Erythroblast (primary cell): ENCODE measurements at regions not wholly inside any gene's neighbourhood (a gene's known extent, or its start where the extent isn't known, plus 50 kb on each side); places are given as distances from the start of the nearest gene placed in this dataset.

Source experiments
- DNase-seq, 2 experiments: peaks; one replicate each; lab custom pipeline; 2025; lab: John Stamatoyannopoulos, UW
- GATA1 ChIP-seq: IDR thresholded peaks from 2 replicates; pipeline ENCODE4 v1.6.1; 2011; ENCODE audit warnings: low read depth, mild to moderate bottlenecking, control low read depth, low read length, moderate library complexity
- POLR2A ChIP-seq: IDR thresholded peaks from 2 replicates; pipeline ENCODE4 v1.6.1; 2011; ENCODE audit warnings: mild to moderate bottlenecking, low read length

- no peak for TF ChIP-seq POLR2A
- no peak for TF ChIP-seq GATA1
- DNase-seq = no peak
Observed at GRCh38 chr1:187948170-187948794, 1119.5 kb downstream of the PLA2G4A start.

- no peak for DNase-seq
Observed at GRCh38 chr1:187949567-187949966, 1120.8 kb downstream of the PLA2G4A start.

GRCh38 chr1:187951817-187952216, 1123.1 kb downstream of the PLA2G4A start:
- DNase-seq = no peak
- TF ChIP-seq POLR2A (no peak), GATA1 (no peak)

More at GRCh38 chr1:187949567-187949966, 1120.8 kb downstream of the PLA2G4A start:
- TF ChIP-seq GATA1 (no peak), POLR2A (no peak)

DNA sequence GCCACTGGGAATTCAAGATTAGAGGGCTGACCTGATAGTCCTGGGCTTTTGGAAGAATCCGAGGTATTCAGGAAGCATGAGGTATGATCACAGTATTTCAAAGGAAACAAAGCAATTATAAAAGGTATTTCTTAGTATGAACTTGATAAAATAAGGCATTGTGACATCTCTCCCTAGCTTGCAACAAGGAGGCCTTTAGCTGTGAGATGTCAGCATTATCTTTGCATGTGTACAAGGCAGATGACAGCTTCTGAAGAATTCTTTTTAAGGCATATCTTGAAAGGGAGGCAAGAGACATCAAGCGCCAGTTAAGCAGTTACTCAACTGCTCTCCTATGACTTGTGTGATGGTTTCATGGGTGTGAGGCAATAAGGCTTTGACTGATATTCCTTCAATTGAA, 1123.7 kb downstream of the PLA2G4A start:
- TF ChIP-seq POLR2A = no peak
- DNase-seq = no peak

GRCh38 chr1:187956975-187957374, 1128.2 kb downstream of the PLA2G4A start:
- no peak for DNase-seq
- TF ChIP-seq POLR2A (no peak), GATA1 (no peak)

- TF ChIP-seq GATA1 (no peak), POLR2A (no peak)
Observed at GRCh38 chr1:187958207-187958606, 1129.5 kb downstream of the PLA2G4A start.

GRCh38 chr1:187959062-187959461, 1130.3 kb downstream of the PLA2G4A start:
- DNase-seq = no peak
- TF ChIP-seq GATA1 (no peak), POLR2A (no peak)

More at GRCh38 chr1:187958207-187958606, 1129.5 kb downstream of the PLA2G4A start:
- no peak for DNase-seq

DNA sequence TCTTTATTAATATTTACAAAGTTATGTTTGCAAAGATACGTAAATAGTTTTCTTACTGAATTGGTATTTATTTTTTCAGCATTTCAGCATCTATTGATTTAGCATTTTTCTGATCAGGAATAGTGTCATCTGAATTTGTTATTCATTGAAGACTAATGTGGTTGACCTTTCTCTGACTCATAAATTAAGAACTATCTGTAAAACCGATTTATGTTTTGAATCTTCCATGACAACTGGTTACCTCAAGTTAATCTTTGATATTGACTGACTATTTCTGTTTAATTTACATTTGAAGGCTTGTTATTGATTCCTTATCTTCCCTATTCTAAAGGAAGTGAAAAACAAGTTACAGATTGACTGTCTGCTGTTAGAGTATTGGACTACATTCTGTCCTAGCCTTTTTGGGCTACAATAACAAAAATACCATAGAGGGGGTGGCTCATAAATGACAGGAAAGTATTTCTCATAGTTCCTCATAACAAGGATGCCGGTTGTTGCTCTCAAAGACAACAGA, 1131.4 kb downstream of the PLA2G4A start:
- no peak for DNase-seq

GRCh38 chr1:187961895-187962294, 1133.1 kb downstream of the PLA2G4A start:
- TF ChIP-seq GATA1 (no peak), POLR2A (no peak)

More for the DNA sequence above, 1131.4 kb downstream of the PLA2G4A start:
- no peak for TF ChIP-seq POLR2A
- no peak for TF ChIP-seq GATA1

GRCh38 chr1:187971851-187972250, 1143.1 kb downstream of the PLA2G4A start:
- no peak for TF ChIP-seq POLR2A
- no peak for TF ChIP-seq GATA1
- no peak for DNase-seq

More at GRCh38 chr1:187961895-187962294, 1133.1 kb downstream of the PLA2G4A start:
- no peak for DNase-seq

DNA sequence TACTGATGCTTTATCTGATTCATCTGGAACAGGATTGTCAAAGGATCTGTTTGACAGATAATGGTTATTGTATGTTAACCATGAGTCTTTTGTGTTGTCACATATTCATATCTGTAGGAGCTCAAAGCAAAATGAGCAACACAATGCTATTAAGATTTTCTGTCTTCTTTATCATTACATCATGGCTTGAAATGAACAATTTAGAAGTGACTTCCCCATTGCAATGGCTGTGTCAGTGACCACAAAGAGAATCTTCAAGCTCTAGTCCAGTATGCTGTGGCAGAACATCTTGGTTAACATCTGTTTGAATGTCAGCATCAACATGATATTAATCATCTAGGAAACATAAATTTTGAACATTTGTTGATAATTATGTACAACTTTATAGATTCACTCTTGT, 1148.5 kb downstream of the PLA2G4A start:
- no peak for DNase-seq
- TF ChIP-seq POLR2A = no peak
- TF ChIP-seq GATA1 = no peak

GRCh38 chr1:187985145-187985896, 1156.6 kb downstream of the PLA2G4A start:
- no peak for TF ChIP-seq GATA1
- no peak for TF ChIP-seq POLR2A

DNA sequence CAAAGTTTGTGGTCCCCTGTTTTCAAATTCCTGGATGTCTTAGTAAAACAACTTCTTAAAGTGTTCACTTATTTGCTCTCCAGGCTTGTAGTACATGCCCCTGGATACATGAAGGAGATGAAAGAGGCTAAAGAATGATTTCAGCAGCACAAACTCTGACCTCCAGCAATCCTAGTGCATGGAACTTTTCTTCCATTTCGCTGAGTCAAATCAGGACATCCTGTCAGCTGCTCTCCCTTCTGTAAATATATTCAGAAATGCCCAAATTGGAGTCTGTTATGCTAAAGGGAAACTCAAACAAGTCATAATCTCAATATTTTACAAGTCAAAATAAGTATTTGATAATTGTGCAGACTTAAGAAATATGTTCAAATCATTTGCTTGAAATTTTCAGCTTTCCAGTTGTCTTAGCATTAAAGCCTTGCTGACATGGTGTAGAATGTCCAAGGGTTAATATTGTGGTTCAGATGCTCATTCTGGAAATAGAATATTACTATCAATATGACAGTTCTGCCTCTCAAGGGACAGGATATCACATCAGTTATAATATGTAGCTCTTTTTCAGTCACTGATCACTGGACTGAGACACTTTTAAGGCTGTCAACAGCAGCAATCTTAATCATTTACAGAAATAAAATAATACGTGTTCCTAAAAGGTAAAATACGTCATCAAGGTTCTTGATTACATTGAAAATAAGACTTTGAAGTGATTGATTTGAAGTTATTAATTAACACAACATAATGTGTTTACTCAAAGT, 1157.3 kb downstream of the PLA2G4A start:
- no peak for DNase-seq

More at GRCh38 chr1:187985145-187985896, 1156.6 kb downstream of the PLA2G4A start:
- DNase-seq = no peak

More for the DNA sequence above, 1157.3 kb downstream of the PLA2G4A start:
- TF ChIP-seq GATA1 (no peak), POLR2A (no peak)
